ENCODE measurements at regions not wholly inside any gene's neighbourhood (a gene's known extent, or its start where the extent isn't known, plus 50 kb on each side); places are given as distances from the start of the nearest gene placed in this dataset.

- Histone ChIP-seq H4K20me1 (ENCODE audit: insufficient read depth, low read length) (no peaks in the 10 kb centered on the region), H2AFZ (ENCODE audit: low read length) (no peak overlapping the region), H3K4me3 (ENCODE audit: low read depth, low read length, poor library complexity, severe bottlenecking) (no peak overlapping the region), H3K9me3 (ENCODE audit: low read length) (no peaks in the 10 kb centered on the region), H3F3A (ENCODE audit: insufficient read depth, low read length) (no peaks in the 10 kb centered on the region), H3K27ac (ENCODE audit: low read depth, low read length, poor library complexity, severe bottlenecking) (no peak overlapping the region), H3K79me2 (ENCODE audit: insufficient read depth, low read length) (no peaks in the 10 kb centered on the region), H3K36me3 (ENCODE audit: insufficient read depth, low read length) (no peaks in the 10 kb centered on the region), H3K9ac (ENCODE audit: low read length) (no peak overlapping the region), H3K27me3 (ENCODE audit: insufficient read depth, low read length) (no peaks in the 10 kb centered on the region), H3K4me1 (ENCODE audit: insufficient read depth, low read length, severe bottlenecking) (no peaks in the 10 kb centered on the region), H3K4me2 (ENCODE audit: low read length) (no peak overlapping the region), H3K9me2 (ENCODE audit: low read depth, low read length) (no peaks in the 10 kb centered on the region)
- no peak for TF ChIP-seq EZH2 (IDR thresholded peaks at IDR 0.05; ENCODE audit: borderline replicate concordance, low read length)
- TF ChIP-seq, protein P1, sequence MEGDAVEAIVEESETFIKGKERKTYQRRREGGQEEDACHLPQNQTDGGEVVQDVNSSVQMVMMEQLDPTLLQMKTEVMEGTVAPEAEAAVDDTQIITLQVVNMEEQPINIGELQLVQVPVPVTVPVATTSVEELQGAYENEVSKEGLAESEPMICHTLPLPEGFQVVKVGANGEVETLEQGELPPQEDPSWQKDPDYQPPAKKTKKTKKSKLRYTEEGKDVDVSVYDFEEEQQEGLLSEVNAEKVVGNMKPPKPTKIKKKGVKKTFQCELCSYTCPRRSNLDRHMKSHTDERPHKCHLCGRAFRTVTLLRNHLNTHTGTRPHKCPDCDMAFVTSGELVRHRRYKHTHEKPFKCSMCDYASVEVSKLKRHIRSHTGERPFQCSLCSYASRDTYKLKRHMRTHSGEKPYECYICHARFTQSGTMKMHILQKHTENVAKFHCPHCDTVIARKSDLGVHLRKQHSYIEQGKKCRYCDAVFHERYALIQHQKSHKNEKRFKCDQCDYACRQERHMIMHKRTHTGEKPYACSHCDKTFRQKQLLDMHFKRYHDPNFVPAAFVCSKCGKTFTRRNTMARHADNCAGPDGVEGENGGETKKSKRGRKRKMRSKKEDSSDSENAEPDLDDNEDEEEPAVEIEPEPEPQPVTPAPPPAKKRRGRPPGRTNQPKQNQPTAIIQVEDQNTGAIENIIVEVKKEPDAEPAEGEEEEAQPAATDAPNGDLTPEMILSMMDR (IDR thresholded peaks at IDR 0.05; ENCODE audit: low read length) = no peak
Measured at GRCh38 chr15:95968856-95969255, 361.6 kb upstream of the NR2F2 start.

- TF ChIP-seq EZH2 (IDR thresholded peaks at IDR 0.05; ENCODE audit: borderline replicate concordance, low read length) = no peak
- TF ChIP-seq, protein P1 (IDR thresholded peaks at IDR 0.05; ENCODE audit: low read length) = no peak
- Histone ChIP-seq H3K9me2 (ENCODE audit: low read depth, low read length) (no peaks in the 10 kb centered on the region), H3K4me2 (ENCODE audit: low read length) (no peak overlapping the region)
Measured at GRCh38 chr15:95970326-95970725, 360.2 kb upstream of the NR2F2 start.

DNA sequence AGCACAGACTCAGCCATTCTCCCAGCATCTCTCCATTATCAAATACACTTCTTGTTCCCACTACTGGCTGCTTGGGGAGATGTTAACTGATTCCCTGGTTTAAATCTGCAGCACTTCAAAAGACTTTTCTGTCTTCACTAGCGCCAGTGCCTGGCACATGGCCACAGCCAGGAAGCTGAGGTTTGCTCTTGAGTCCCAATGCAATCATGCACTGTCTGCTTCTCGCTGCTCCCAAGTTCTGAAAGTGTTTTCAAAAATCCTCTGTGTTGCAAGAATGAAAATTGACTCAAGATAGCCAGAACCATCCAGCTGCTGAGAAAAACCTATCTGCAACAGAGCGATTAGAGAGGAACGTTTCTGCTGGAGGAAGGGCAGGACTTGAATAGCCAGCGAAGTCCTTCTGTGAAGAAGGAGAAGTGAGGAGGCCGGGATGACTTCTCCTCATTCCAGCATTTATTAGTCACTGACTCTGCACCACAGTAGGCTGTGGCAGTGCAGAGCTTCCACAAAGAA lies 358.4 kb upstream of the NR2F2 start:
- Histone ChIP-seq H3K27me3 (ENCODE audit: insufficient read depth, low read length) (no peaks in the 10 kb centered on the region), H3K4me2 (ENCODE audit: low read length) (no peak overlapping the region), H3F3A (ENCODE audit: insufficient read depth, low read length) (no peaks in the 10 kb centered on the region), H3K9me3 (ENCODE audit: low read length) (no peaks in the 10 kb centered on the region), H3K79me2 (ENCODE audit: insufficient read depth, low read length) (no peaks in the 10 kb centered on the region), H3K27ac (ENCODE audit: low read depth, low read length, poor library complexity, severe bottlenecking) (no peak overlapping the region), H3K36me3 (ENCODE audit: insufficient read depth, low read length) (no peaks in the 10 kb centered on the region), H3K4me1 (ENCODE audit: insufficient read depth, low read length, severe bottlenecking) (no peaks in the 10 kb centered on the region), H3K9ac (ENCODE audit: low read length) (no peak overlapping the region), H3K4me3 (ENCODE audit: low read depth, low read length, poor library complexity, severe bottlenecking) (no peak overlapping the region), H3K9me2 (ENCODE audit: low read depth, low read length) (no peaks in the 10 kb centered on the region), H4K20me1 (ENCODE audit: insufficient read depth, low read length) (no peaks in the 10 kb centered on the region), H2AFZ (ENCODE audit: low read length) (no peak overlapping the region)
- TF ChIP-seq, protein P1 (IDR thresholded peaks at IDR 0.05; ENCODE audit: low read length) = no peak

More at GRCh38 chr15:95970326-95970725, 360.2 kb upstream of the NR2F2 start:
- Histone ChIP-seq H3K36me3 (ENCODE audit: insufficient read depth, low read length) (no peaks in the 10 kb centered on the region), H3K27ac (ENCODE audit: low read depth, low read length, poor library complexity, severe bottlenecking) (no peak overlapping the region), H4K20me1 (ENCODE audit: insufficient read depth, low read length) (no peaks in the 10 kb centered on the region), H3K9ac (ENCODE audit: low read length) (no peak overlapping the region), H3K27me3 (ENCODE audit: insufficient read depth, low read length) (no peaks in the 10 kb centered on the region), H3F3A (ENCODE audit: insufficient read depth, low read length) (no peaks in the 10 kb centered on the region), H3K4me3 (ENCODE audit: low read depth, low read length, poor library complexity, severe bottlenecking) (no peak overlapping the region), H2AFZ (ENCODE audit: low read length) (no peak overlapping the region), H3K79me2 (ENCODE audit: insufficient read depth, low read length) (no peaks in the 10 kb centered on the region), H3K4me1 (ENCODE audit: insufficient read depth, low read length, severe bottlenecking) (no peaks in the 10 kb centered on the region), H3K9me3 (ENCODE audit: low read length) (no peaks in the 10 kb centered on the region)
